Omental fat pad (tissue), 3 donors: ENCODE measurements at regions not wholly inside any gene's neighbourhood (a gene's known extent, or its start where the extent isn't known, plus 50 kb on each side); places are given as distances from the start of the nearest gene placed in this dataset.

ENCODE experiments used
- ATAC-seq: fragments of 150-250 bp; one replicate; pipeline ENCODE4 v1.9.1; 2016; ENCODE audit warnings: mild to moderate bottlenecking, moderate library complexity; ENCODE audit not compliant: low FRiP score
- DNase-seq: peaks from one replicate; pipeline ENCODE4 v3.0.0-alpha.2; 2019; ENCODE audit warnings: low spot score
- TF ChIP-seq, protein P1 (sequence below), 3 donors: fragments of 450-650 bp; IDR thresholded peaks; one replicate each; pipeline ENCODE4 v1.5.1; 2016 to 2017; ENCODE audit warnings: antibody characterized with exemption in 3 of 3, mild to moderate bottlenecking in 3 of 3, moderate library complexity in 2 of 3

DNA sequence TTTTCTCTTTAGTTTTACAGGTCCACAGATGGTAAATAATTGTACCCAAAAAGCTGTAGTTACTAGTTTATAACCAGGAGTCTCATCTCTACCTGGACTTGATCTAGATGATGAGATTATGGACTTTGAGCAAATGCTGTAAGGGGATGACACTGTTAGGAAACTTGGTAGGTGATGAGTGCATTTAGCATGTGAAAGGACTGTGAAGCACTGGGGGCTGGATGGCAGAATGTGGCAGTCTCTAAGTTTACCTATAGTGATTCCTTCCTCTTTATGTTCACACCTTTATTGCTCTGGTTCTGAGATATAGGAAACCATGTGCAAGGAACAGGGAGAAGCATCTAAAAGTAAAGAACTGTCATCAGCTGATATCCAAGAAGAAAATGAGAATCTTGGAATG lies 230.7 kb upstream of the CHORDC1 start:
- TF ChIP-seq, protein P1, sequence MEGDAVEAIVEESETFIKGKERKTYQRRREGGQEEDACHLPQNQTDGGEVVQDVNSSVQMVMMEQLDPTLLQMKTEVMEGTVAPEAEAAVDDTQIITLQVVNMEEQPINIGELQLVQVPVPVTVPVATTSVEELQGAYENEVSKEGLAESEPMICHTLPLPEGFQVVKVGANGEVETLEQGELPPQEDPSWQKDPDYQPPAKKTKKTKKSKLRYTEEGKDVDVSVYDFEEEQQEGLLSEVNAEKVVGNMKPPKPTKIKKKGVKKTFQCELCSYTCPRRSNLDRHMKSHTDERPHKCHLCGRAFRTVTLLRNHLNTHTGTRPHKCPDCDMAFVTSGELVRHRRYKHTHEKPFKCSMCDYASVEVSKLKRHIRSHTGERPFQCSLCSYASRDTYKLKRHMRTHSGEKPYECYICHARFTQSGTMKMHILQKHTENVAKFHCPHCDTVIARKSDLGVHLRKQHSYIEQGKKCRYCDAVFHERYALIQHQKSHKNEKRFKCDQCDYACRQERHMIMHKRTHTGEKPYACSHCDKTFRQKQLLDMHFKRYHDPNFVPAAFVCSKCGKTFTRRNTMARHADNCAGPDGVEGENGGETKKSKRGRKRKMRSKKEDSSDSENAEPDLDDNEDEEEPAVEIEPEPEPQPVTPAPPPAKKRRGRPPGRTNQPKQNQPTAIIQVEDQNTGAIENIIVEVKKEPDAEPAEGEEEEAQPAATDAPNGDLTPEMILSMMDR (IDR thresholded peaks at IDR 0.05) = no peak
- no peak for DNase-seq
- no peak for ATAC-seq

DNA sequence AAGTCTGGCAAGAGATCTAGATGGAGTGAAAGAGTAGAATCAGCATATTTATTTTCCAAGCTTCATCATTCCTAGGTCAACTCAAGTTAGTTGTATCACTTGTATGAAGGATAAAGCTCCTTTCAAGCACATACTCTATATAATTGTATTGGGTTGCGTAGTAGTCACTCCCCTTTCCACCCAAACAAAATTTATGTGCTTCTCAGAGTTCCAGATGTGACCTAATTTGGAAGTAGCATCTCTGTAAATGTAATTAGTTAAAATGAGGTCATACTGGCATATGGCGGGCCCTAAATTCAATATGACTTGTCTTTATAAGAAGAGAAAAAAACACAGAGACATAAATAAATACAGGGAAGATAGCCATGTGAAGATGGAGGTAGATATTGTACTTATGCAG lies 226.8 kb upstream of the CHORDC1 start:
- TF ChIP-seq, protein P1 (IDR thresholded peaks at IDR 0.05) = no peak
- no peak for DNase-seq
- no peak for ATAC-seq

DNA sequence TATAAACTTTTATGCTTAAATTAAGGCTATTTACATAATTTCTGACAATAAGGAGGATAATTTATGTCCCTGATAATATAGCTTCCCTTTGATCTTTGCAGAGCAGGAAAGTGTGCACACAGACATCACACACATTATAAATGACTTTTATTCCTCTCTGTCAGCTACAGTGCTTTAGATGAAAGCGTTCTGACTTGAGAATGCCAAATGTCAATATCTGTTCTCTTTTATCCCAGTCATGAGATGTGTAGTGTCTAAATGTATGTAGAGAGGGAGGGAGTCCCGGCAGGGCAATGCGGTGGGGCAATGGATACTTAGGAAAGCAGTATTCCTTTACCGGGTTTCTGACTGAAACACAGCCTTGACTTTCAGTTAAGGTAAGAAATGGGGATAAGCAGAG lies 225.4 kb upstream of the CHORDC1 start:
- DNase-seq = no peak
- no peak for ATAC-seq

DNA sequence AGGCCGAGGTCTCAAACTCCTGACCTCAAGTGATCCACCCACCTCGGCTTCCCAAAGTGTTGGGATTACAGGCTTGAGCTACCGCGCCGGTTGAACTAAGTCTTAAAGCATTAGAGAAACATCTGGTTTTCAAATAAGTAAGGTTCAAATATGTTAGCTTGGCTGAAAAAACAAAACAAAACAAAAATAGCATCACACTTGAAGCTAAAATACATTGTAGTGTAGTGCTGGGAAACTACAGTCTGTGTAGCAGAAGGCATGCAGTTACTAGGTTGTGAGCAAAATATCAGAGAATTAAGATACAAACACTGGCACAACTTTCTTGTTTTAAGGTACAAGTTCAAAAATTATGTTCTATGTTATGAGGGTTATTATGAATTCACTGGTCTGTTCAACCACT lies 224.8 kb upstream of the CHORDC1 start:
- TF ChIP-seq, protein P1 (IDR thresholded peaks at IDR 0.05) = no peak
- no peak for ATAC-seq
- DNase-seq = no peak

More for the DNA sequence above, 225.4 kb upstream of the CHORDC1 start:
- TF ChIP-seq, protein P1 (IDR thresholded peaks at IDR 0.05) = no peak

DNA sequence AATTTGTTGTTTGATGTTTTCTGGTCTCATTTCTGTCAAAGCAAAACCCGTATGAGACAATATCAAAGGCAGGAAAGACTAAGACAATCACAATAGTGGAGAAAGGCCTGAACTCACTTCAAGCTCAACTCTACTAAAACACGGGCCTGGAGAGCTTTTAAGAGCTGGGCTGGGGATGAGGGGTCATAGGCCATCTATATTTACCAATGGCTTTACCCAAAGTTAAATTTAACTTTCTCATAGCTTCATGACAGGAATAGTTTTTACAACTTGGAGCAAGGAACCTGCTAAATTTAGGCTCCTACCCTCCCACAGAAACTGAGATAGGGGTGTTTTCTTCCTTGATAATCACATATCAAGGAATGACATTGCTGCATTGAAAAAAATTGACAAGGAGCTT lies 223.4 kb upstream of the CHORDC1 start:
- TF ChIP-seq, protein P1 (IDR thresholded peaks at IDR 0.05) = no peak
- no peak for DNase-seq
- no peak for ATAC-seq

DNA sequence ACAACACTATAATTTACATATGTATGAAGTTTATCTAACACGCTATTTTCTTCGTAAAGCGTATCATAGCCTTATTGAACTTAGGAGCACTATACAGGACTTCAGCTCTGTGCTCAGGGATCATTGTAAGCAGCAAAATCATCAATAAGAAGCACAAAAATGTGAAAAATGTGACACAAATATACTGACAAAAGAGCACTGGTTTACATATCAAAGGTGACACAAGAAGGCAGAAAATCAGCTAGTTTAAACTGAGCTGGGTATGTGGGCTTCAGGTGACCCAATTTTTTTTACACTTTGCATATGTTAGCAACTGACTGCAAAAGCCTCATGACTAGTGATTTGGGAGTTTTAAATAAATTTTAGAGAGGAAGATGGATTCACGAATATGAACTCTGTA lies 215.2 kb upstream of the CHORDC1 start:
- ATAC-seq (no peak), DNase-seq (no peak)
- TF ChIP-seq, protein P1 (IDR thresholded peaks at IDR 0.05) = no peak

DNA sequence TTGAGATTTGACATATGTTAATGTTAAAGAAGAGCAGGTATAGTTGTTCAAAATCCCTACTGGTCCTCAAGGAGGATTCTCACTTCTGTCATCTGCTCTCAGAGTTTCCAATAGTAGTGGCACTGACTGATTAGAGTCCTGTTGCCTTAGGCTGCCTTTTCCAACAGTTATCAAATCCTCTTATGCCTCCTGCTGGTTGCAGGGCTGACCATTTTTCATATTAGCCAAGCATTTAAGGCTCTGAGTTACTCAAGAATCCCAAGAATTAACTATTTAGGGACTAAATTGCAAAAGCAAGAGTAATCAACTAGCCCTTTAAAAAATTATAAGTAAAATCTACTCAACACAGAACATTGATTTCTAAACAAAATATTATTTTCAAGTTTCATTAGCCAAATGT lies 212.0 kb upstream of the CHORDC1 start:
- TF ChIP-seq, protein P1 (IDR thresholded peaks at IDR 0.05) = no peak
- DNase-seq (no peak), ATAC-seq (no peak)
